ENCODE measurements at regions not wholly inside any gene's neighbourhood (a gene's known extent, or its start where the extent isn't known, plus 50 kb on each side); places are given as distances from the start of the nearest gene placed in this dataset.

DNA sequence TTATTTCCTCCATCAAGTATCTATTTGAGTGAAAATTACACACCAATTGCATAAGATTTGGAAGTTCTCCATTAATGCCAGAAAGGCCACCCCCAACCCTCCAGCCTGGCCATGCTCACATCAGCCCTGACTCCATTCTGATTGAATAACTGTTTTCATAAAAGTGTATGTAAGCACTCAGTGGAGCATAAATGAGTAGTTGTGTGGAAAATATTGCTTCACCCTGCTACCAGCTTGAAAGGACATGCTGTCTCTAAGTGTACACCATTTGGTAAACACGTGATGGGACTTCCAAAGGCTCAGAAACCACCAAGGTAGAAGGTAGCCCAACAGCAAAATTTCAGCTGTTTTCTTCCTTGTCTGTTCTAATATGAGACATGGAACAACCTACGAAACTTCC, 393.8 kb downstream of the ZNF385D start:
- no TSS peak for BruUV-seq (replicated peaks)
- intact Hi-C loops (cut with micrococcal nuclease; ENCODE audit: unreplicated experiment) = no loop called here
- TF ChIP-seq, protein P1, sequence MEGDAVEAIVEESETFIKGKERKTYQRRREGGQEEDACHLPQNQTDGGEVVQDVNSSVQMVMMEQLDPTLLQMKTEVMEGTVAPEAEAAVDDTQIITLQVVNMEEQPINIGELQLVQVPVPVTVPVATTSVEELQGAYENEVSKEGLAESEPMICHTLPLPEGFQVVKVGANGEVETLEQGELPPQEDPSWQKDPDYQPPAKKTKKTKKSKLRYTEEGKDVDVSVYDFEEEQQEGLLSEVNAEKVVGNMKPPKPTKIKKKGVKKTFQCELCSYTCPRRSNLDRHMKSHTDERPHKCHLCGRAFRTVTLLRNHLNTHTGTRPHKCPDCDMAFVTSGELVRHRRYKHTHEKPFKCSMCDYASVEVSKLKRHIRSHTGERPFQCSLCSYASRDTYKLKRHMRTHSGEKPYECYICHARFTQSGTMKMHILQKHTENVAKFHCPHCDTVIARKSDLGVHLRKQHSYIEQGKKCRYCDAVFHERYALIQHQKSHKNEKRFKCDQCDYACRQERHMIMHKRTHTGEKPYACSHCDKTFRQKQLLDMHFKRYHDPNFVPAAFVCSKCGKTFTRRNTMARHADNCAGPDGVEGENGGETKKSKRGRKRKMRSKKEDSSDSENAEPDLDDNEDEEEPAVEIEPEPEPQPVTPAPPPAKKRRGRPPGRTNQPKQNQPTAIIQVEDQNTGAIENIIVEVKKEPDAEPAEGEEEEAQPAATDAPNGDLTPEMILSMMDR (IDR thresholded peaks at IDR 0.05) = no peak
- TF ChIP-seq TCF7L2 (IDR thresholded peaks at IDR 0.05; ENCODE audit: low read depth, low read length) (no peak), POLR2AphosphoS5 (IDR thresholded peaks at IDR 0.05; ENCODE audit: low read depth, low read length) (no peak), SIN3A (IDR thresholded peaks at IDR 0.05; ENCODE audit: borderline replicate concordance, insufficient read depth, low read depth, low read length) (no peak)
- TF ChIP-seq, protein P2, sequence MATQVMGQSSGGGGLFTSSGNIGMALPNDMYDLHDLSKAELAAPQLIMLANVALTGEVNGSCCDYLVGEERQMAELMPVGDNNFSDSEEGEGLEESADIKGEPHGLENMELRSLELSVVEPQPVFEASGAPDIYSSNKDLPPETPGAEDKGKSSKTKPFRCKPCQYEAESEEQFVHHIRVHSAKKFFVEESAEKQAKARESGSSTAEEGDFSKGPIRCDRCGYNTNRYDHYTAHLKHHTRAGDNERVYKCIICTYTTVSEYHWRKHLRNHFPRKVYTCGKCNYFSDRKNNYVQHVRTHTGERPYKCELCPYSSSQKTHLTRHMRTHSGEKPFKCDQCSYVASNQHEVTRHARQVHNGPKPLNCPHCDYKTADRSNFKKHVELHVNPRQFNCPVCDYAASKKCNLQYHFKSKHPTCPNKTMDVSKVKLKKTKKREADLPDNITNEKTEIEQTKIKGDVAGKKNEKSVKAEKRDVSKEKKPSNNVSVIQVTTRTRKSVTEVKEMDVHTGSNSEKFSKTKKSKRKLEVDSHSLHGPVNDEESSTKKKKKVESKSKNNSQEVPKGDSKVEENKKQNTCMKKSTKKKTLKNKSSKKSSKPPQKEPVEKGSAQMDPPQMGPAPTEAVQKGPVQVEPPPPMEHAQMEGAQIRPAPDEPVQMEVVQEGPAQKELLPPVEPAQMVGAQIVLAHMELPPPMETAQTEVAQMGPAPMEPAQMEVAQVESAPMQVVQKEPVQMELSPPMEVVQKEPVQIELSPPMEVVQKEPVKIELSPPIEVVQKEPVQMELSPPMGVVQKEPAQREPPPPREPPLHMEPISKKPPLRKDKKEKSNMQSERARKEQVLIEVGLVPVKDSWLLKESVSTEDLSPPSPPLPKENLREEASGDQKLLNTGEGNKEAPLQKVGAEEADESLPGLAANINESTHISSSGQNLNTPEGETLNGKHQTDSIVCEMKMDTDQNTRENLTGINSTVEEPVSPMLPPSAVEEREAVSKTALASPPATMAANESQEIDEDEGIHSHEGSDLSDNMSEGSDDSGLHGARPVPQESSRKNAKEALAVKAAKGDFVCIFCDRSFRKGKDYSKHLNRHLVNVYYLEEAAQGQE (IDR thresholded peaks at IDR 0.05; ENCODE audit: insufficient read depth in 1 of 2, low read depth in 2 of 2, low read length in 1 of 2) = no peak
- CTCF ChIA-PET = no interaction called here
- H3K4me3 ChIP-seq (ENCODE audit: low read depth in 2 of 2, low read length in 2 of 2) = no peak overlapping the region
- no peaks in the 10 kb centered on the region for H3K36me3 ChIP-seq (ENCODE audit: control insufficient read depth, insufficient read depth, low read length)
- in situ Hi-C loops (cut with HindIII; ENCODE audit: low pct_unique_long_range_greater_than_20kb, low sequenced_read_pairs) = no loop called here
- no peaks in the 10 kb centered on the region for H3K9me3 ChIP-seq (ENCODE audit: control insufficient read depth, insufficient read depth, low read depth, low read length)
- H3K27ac ChIP-seq (ENCODE audit: low read length) = no peak overlapping the region
- ATAC-seq = no peak
- no peaks in the 10 kb centered on the region for H3K4me1 ChIP-seq (ENCODE audit: control insufficient read depth, insufficient read depth, low read length)
- DNase-seq (ENCODE audit: low read depth, low spot score) = no peak
- no peaks in the 10 kb centered on the region for H3K27me3 ChIP-seq (ENCODE audit: control insufficient read depth, insufficient read depth, low read length)
- POLR2A ChIA-PET = no interaction called here

DNA sequence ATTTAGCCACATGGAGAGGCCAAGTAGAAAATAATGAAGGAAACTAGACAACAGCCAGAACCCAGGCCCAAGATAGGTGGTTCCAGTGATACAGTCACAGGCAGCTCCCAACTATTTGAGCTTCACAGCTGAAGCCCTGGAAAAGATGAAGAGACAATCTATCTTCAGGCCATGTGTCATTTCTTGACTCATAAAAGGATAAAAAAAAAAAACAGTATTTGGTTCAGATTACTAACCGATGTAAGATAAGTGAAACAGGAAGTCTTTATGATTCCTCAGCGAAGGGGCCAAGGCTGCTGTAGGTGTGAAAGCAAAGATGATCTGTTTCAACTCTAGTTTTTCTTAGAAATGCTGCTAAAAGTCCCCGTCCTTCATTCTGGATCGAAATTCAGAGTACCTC, 394.6 kb downstream of the ZNF385D start:
- CTCF ChIA-PET = no interaction called here
- H3K4me3 ChIP-seq (ENCODE audit: low read depth in 2 of 2, low read length in 2 of 2) = no peak overlapping the region
- H3K36me3 ChIP-seq (ENCODE audit: control insufficient read depth, insufficient read depth, low read length) = no peaks in the 10 kb centered on the region
- intact Hi-C loops (cut with micrococcal nuclease; ENCODE audit: unreplicated experiment) (no loop called here), in situ Hi-C loops (cut with HindIII; ENCODE audit: low pct_unique_long_range_greater_than_20kb, low sequenced_read_pairs) (no loop called here)
- POLR2A ChIA-PET = interaction anchor here (0.7 kb wide), 1 partner anchor 412 kb away, joined by 7 read pairs; no protein-coding TSS in a partner anchor
- H3K4me1 ChIP-seq (ENCODE audit: control insufficient read depth, insufficient read depth, low read length) = no peaks in the 10 kb centered on the region
- DNase-seq (ENCODE audit: low read depth, low spot score) = no peak
- BruUV-seq (replicated peaks) = no TSS peak
- H3K27ac ChIP-seq (ENCODE audit: low read length) = no peak overlapping the region
- TF ChIP-seq, protein P2 (IDR thresholded peaks at IDR 0.05; ENCODE audit: insufficient read depth in 1 of 2, low read depth in 2 of 2, low read length in 1 of 2) = no peak
- TF ChIP-seq TCF7L2 (IDR thresholded peaks at IDR 0.05; ENCODE audit: low read depth, low read length) (no peak), POLR2AphosphoS5 (IDR thresholded peaks at IDR 0.05; ENCODE audit: low read depth, low read length) (no peak)
- TF ChIP-seq, protein P1 (IDR thresholded peaks at IDR 0.05) = no peak
- no peaks in the 10 kb centered on the region for H3K9me3 ChIP-seq (ENCODE audit: control insufficient read depth, insufficient read depth, low read depth, low read length)
- ATAC-seq = no peak
- no peaks in the 10 kb centered on the region for H3K27me3 ChIP-seq (ENCODE audit: control insufficient read depth, insufficient read depth, low read length)

Data from Panc1 (cell line).